GM21447 (cell line): ENCODE measurements at regions not wholly inside any gene's neighbourhood (a gene's known extent, or its start where the extent isn't known, plus 50 kb on each side); places are given as distances from the start of the nearest gene placed in this dataset.

Source experiments
- ATAC-seq: cut with Tn5 transposase; IDR thresholded peaks from one replicate; pipeline ENCODE4 v1.9.1; 2021; ENCODE audit not compliant: unreplicated experiment

DNA sequence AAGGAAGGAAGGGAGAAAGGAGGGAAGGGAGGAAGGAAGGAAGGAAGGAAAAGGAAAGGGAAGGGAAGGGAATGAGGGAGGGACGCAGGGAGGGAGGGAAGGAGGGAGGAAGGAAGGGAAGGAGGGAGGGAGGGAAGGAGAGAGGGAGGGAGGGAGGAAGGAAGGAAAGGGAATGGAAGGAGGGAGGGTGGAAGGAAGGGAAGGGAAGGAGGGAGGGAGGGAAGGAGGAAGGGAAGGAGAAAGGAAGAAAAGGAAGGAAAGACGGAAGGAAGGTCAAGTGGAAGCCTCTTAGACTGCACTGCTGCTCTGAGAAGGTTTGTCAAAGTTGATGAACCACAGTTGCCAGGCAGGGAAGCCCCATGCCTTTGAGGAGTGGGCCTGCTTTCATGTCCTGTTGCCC is 324.3 kb upstream of the ZFP64 start:
- no peak for ATAC-seq

DNA sequence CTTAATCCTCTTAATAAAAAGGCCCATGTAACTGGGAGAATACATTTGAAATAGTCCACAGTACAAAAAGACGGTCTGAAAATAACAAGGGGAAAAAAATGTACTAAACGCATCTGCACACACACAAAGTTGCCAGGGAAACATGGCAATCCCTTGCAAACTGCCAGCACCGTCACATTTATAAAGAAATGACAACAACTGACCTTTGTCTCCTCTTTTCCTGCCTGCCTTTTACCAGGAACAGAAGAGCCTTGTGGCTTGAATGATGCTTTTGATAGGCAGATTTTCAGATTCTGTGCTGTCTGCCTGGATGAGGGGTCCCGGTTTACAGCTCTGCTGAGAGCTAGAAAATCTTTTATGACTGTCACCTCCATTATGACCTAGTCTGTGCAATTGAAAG is 308.6 kb upstream of the ZFP64 start:
- no peak for ATAC-seq

DNA sequence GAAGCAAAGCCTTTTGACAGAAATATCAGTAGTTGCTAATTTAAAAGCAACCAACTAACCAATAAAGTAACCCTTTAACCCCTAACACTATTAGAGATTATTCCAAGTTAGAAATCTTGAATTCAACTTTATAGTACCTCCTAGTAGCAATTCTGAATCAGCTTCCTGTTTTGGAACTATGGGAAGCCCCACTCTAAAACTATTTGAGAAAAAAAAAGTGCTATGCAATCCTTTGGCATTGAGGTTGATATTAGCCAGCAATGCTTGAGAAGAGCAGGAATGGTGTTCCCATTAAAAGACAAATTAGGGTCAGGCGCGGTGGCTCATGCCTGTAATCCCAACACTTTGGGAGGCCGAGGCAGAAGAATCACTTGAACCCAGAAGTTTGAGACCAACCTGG is 306.2 kb upstream of the ZFP64 start:
- no peak for ATAC-seq

DNA sequence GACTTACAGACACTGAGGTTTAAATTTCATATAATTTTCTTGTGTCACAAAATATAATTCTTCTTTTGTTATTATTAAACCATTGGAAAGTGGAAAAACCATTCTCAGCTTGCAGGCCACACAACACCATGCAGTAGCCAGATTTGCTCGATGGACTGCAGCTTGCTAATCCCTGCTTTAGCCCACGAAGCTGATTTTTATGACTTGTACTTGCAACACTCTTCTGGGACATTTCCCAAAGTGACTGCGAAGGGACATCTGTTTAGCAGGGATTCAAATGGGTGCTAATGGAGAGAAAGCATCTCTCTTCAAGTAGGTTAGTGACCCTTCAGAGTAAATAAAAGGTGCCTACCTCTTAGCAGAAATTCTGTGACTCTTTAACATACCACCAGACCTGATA is 304.6 kb upstream of the ZFP64 start:
- no peak for ATAC-seq

DNA sequence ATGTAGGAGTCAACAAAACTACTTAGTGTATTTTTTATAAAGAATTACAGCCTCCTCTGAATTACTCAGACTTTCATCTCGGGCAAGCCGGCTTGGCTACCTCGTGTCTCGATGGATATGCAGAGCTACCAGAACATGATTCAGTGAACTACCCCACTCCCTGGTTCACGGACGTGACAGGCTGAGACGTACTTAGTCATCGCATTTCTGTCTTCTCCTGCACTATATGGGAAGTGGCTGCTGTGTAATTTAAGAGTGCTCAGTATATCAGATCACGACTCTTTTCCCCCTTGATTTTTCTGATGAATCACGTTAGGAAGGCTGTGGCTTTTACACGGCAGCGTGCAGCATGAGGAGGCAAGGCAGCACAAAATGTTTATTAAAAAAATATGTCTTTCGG is 302.7 kb upstream of the ZFP64 start:
- no peak for ATAC-seq

DNA sequence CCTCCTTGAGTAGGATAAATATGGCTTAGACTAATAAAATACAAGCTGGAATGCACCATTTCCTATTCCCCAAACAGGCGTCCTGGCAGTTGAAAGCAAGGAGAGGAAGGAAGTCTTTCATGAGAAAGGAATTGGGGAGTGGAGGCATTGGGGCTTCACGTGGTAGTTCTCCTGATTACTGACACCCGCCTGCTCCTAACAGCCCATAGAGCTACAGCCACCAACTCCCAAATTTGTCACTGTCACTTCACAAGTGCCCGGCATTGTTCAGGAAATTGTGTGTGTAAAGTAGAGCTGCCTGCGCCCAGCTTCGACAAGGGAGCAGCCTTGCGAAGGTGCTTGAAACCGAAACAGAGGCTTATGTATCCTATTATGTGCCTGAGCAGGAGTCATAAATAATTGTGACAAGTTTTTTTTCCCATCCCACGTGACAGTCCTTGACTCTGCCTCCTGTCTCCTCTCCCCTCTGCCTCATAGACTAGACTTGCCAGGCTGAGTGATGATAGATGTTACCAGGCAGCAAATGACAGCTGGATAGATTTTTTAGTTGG is 301.7 kb upstream of the ZFP64 start:
- no peak for ATAC-seq

DNA sequence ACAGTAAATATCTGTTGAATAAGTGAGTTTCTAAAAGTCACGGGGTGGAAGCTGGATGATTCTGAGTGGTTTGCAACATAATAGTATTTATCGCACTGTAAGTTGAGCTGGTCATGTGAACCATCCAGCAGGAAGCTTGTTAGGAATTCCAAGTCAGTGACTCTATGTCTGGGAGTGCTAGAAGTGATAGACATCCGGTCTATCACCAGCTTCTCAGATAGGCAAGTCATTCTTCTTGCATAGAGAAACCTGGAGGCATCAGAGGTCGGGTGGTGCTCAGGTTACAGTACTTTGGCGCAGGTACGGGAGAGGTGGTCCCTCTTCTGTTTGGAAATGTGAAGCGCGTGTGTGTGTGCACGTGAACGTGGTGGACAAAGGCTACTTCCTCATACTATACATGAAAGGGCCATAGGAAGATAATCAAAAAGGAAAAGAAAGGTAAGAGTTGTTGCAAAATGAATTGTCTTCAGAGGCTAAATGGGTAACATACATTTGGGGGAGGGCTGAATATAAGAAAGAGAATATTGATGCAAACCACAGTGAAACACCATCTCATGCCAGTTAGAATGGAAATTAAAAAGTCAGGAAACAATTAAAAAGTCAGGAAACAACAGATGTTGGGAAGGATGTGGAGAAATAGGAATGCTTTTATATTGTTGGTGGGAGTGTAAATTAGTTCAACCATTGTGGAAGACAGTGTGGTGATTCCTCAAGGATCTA is 299.3 kb upstream of the ZFP64 start:
- no peak for ATAC-seq

DNA sequence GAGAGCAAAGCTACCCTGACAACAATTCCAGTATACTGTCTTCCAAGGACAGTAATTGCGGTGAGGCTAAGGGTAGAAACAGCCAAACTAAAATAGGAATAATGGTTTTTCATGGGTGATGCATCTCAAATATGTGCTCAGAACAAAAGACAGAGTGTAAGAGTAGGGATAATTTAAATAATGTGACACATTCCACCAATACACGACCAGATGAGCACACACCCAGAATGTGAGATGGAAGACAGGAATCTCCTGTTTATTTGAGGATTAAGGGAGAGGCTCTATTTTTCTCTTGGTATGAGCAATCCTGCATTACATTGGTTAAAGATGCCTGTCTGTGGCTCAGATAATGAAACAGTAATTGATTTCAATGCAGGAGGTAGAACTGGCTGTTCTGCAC is 292.9 kb upstream of the ZFP64 start:
- no peak for ATAC-seq

DNA sequence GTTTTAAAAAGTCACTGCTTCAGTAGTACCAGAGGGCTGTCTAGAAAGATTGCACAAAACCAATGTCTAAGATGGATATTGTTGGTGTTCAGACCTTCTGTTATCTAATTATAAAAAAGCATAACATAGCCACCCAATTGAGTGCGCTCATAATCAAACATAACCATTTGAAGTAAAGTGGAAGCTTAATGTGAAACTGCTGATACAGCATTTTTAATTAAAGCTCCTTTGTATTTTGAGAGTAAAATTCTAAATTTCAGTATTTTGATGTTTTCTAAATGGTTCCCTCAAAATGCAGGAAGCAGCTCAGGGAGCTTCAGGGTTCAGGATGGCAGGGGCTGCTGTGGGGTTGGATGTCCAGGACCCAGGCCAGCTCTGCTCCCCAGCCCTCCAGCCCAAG is 291.8 kb upstream of the ZFP64 start:
- ATAC-seq: no peak

DNA sequence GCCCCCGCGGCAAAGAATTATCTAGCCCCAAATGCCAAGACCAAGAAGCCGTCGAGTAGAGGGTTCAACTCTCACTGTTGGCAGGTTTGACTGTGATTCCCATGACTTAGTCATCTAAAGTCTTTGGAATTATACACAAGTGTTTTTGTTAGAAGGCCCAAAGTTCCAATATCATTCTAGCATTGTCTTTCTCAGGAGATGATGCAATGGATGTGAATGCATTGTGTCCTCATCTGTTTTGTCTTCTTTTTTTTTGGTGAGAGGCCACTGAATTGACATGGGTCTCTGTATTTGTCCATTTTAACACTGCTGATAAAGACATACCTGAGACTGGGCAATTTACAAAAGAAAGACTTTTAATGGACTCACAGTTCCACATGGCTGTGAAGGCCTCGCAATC is 290.5 kb upstream of the ZFP64 start:
- no peak for ATAC-seq

DNA sequence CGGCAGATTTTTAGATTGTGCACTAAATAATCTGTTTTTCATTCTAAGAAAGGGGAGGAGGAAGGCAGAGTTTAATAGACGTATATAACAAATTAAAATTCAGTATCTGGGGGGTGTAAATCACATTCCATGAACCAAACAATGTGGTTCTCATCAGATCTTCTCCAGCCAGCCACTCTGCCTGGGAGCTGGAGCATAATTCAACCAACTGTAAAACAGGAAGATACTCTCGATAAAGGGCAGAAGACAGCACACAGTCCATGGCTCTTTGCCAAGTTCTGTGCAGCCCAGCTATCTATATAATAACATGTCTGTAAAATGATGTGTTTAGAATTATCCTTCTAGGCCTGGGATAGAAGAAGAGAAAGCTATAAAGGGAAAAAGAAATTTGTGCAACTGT is 289.9 kb upstream of the ZFP64 start:
- ATAC-seq: no peak

DNA sequence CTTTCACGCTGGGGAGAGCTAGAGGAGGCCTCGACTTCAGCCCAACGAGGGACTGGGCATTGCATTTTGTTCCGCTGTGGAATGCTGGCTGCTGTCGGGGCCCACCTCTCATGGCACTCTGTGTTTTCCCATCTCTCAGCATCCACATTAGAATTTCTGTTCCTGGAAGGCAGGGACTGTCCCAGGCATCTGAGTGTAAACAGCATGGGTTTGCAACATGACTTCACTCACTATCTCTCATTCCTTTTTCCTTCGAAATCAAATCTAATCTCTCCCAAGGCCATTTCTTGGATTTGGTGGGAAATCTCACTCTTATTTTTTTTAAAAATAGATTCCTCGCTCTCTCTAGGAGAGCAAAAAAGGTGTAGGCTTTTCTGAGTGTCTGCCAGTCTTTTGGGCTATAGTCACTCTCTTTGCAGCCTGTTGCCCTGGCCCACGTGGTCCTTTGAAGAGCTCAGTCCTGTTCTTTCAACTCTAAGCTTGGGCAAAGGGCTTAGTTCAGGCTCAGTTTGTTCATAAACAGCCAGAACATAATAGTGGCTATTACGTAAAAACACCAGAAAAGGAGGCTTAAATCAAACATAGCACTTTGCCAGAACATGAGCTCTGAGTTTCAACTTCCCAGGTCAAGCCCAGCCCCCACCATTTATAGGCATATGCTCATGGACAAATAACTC is 284.6 kb upstream of the ZFP64 start:
- ATAC-seq: no peak

DNA sequence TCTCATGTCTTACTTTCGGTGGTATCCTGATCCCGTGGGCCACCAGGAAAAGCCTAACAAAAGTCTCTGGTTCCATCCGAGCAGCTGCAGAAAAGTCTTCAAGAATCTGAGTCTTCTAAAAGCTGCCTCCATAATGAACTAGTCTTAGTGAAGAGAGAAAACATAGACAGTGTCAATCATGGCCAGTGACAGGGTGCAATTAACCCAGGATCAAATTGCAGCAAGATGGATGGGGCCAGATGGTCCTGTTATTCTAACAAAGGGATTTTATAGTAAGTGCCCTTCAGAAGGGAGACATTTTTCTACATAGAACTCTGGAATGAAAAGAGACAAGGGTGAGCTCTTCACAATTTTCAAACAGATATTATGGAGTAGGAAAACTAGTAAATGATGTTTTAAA is 281.6 kb upstream of the ZFP64 start:
- ATAC-seq: no peak

DNA sequence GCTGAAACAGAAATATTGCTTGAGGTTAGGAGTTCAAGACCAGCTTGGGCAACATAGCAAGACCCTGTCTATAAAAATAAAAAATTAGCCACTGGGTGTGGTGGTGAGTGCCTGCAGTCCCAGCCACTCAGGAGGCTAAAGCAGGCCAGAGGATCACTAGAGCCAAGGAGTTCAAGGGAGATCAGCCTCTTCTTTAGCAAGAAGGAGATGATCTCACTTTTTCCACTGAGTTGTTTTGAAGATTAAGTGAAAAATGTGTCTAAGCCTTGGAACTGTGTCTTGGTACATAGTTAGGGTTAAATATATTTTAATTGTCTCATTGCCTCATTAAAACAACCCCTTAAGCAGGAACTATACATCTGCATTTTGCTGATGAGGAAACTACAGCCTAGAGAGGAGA is 279.0 kb upstream of the ZFP64 start:
- ATAC-seq: no peak

DNA sequence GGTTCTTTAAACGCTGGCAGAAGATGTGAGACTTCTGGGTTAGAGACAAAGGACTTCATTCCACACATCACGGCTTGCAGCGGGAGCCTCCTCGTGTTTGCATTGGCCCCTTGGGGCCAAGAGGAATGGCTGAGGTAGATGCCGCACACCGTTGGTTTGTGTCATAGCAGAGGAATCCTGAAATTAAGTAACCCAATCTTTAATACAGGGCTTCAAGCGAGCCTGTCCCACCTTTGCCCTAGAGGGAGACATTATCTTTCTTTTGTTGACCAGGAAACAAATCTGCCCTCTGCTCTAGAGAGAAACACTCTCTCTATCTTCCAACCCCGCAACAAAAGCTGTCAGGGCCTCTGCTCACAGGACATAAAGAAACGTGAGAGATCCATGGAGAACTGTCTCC is 277.5 kb upstream of the ZFP64 start:
- ATAC-seq: no peak

DNA sequence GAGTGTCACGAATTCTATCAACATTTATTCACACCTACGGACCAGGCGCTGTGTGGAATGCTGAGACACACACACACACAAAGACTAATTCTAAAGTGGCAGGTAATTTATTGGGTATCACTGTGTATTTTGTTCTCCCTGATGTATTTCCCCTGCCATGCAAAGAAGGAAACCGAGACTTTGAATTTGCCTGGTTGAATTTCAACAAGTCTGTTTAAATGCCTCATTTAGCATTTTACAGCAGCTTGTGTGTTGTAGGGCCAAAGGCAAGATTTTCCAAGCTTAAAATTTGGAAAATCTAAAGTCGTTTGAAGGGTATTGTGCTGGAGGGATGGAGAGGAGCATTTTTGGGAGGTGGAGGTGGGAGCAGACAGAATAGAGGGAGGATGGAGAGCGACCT is 274.4 kb upstream of the ZFP64 start:
- no peak for ATAC-seq

DNA sequence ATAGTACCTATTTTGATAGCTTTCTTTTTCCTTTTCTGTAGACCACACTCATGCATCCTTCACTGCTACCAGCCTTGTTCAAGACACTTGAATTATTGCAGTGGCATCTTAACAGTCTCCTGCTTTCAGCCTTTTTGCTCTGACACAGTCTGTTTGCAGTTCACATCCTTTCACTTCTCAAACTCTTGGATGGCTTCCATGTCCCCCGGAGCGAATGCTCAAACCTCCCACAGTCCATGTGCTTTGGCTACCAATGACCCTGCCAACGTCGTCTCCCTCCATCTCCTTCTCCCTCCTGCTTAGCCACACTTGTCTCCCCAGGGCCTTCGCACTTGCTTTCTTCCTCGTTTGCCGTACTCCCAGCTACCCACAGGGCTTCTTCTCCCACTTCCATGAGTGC is 270.0 kb upstream of the ZFP64 start:
- ATAC-seq: no peak

DNA sequence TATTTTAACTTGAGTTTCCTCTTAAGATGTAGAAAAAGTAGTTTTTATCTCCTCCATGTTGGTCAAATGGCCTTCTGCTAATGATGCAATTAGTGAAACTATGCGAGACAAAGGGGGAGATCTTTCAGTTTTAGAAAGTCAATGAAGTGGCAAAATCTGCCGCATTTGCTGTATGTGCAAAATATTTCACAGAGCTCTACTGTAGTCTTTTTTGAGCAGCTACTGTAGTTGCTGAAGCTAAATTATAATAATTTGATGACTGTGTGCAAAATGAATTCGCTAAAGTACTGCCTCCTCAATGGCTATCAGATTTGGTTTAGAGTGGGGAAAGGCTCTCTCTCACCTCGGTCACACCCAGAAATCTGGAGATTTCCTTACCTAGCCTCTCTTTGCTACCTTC is 267.6 kb upstream of the ZFP64 start:
- ATAC-seq: no peak

DNA sequence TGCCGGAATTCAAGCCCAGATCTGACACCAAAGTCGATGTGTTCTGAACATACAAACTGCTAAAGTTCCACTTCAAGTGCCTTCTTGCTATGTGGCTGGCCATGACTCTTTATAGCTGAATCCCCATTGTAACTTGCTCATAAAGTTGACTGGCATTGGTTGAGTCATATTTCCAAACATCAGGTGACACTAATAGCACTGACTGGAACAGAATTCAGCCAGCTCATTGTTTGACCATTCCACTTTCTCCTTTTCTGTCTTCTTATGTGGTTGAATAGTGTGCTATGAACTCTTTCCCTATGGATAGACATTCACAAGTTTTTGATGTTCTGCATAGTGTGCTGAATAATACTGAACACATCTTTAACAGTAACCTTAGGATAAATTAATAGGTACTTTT is 266.2 kb upstream of the ZFP64 start:
- ATAC-seq: no peak

DNA sequence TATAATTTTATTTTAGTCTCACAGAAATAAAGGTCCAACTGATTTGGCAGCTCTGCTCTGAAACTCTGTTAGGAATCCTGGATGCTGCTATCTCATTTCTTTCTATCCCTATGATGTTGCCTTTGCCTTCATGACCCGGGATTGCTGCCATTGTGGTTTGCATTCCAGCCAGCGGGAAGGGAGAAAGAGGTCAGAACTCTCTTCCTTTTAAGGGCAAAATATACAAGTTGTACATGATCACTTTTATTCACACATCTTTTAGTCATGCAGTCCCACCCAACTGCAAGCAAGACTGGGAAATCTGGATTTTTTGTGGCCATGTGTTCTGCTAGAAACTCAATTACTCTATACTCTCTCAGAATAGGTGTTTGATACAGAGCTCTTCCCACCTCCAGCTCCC is 263.1 kb upstream of the ZFP64 start:
- no peak for ATAC-seq

DNA sequence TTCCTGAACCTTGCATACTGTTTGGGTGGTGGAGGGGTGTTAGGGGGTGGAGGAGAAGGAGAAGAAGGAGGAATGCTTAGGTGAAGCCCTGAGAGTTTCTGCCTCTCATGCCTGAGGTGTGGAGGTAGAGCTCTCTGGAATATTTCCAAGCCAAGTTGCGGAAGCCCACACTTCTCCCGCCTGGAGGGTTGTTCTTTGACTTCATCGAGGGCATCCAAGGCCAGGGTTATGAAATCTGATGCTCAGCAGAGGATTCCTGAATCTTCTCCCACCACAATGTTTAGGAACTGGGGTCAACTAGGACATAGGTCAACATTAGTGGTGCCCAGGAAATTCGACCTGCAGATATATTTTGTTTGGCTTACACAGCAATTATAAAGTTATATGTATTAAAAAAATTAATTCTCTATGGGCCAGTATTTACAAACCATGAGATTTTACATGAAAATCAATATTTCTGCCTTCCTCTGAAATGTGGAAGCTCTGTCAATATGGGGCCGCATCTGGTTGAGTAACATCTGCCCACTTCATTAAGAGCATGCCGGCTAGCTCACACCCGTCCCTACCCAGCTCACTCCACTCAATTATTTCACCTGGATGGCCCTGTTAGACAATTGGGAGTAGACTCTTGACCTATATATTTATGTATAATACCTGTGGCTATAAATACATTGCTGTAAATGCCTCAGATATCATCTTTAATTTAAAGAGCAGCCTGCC is 257.1 kb upstream of the ZFP64 start:
- ATAC-seq: no peak

DNA sequence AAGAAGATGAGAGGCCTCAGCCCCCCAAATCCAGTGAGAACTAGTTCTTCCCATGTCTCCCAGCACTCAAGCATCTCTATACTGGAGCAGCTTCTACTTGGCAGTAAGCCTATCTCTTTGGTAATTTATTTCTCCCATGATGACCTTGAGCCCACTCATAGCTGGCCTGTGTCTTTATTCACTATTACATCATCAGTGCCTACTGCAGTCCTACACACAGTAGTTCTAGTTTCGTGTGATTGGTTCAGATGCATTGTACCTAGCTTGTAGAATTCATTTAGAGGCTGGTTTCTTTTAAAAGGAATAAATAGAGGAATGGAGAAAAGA is 255.6 kb upstream of the ZFP64 start:
- no peak for ATAC-seq
